Hypothalamus (tissue), 51 donors: ENCODE measurements at regions not wholly inside any gene's neighbourhood (a gene's known extent, or its start where the extent isn't known, plus 50 kb on each side); places are given as distances from the start of the nearest gene placed in this dataset.
"Not testable (repeated sequence)": the region's sequence is repeated elsewhere in the genome, so short reads cannot be mapped to it uniquely, and the experiment has no call there.

Source experiments
- DNase-seq, 51 donors: peaks; one replicate each; lab custom pipeline; 2025; lab: John Stamatoyannopoulos, UW

- DNase-seq, result no peak
These were observed 60.2 kb upstream of the LRRC4C start for GRCh38 chr11:41519696-41520095.

DNA sequence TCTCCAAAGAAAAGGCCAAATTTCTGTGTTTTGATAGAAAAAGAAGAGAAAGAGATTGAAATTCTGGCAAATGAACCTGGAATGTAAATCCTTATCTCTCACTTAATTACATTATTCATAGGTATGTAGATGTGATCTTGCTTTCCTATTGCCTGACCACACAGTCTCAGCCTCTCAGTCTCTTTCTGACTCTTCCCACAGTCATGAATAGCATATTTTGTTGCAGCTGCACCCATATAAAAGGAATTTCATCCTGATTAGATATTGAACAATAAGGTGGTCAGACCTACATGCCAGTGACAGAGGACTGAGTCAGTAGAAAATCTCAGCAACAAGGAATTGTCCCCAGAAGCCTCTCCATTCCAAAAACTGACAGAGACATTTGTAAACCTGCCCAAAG is 62.9 kb upstream of the LRRC4C start:
- DNase-seq, result no peak

DNA sequence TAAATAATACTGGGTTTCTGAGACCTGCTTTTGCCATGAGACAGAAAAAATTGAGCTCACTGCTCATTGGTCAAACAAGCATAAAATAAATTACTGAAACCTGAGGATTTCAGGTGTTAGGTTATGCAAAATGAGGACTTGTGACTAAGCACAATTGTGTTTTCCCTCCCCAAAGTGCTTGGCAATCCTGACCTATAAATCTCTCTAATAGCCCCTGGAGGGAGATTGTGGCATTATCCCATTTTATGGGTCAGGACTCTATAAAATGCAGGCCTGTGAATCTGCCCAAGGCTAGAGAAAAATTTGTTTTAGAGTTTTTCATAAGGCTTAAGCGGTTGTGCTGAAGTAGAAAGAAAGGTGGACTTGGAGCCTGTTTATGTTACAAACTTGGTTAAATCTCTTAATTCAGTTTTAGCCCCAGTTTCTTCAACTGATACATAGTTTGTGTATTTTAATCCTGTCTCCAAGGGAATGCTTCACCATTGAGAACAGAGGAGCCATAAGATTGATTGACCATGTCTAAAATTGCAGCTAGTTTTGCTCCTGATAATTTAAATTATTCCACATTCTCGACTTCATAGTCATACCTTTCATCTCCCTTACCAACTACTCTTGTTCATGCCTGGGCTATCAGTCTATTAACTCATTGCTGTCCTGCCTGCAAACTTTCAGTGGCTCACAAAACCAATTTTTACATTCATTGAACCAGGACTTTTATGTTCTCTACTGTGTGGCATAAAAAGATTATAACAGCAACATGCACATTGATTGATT is 63.6 kb upstream of the LRRC4C start:
- no peak for DNase-seq

- DNase-seq, result no peak
These were observed 68.1 kb upstream of the LRRC4C start for GRCh38 chr11:41527530-41527929.

DNA sequence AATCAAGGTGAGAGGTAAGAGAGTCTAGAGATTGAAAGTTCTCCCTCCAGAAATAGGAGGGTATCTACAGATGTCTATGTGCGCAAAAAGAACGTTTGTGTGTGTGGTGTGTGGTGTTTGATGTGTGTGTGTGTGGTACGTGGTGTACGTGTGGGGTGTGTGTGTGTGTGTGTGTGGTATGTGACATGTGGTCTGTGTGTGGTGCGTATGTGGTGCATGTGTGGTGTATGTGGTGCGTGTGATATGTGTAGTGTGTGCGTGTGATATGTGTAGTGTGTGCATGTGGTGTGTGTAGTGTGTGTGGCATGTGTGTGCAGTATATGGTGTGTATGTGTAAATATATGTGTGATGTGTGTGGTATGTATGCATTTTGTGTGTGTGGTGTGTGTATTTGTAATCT is 73.0 kb upstream of the LRRC4C start:
- no peak for DNase-seq

DNA sequence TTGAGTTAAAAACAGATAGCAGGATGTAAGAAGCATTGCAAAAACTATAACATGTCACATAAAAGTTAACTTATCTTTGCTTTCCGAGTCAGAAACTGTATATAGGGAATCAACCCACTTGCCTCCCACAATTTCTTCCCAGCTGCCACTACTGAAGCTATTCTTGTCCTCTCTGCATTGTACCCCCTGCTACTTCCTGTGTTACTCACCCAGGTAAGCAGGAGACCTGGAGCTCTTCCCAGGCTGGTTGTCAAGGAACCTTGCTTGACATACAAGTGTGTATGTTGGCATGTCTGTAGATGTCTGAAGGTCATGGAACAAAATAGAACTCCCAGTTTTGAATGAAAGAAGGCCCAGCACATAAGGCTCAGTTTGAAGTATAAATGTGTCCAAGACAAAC is 74.3 kb upstream of the LRRC4C start:
- peak in 1 of 51 donors; percentile 17 for DNase-seq

- DNase-seq, result no peak
These were observed 74.9 kb upstream of the LRRC4C start for GRCh38 chr11:41534391-41534790.

DNA sequence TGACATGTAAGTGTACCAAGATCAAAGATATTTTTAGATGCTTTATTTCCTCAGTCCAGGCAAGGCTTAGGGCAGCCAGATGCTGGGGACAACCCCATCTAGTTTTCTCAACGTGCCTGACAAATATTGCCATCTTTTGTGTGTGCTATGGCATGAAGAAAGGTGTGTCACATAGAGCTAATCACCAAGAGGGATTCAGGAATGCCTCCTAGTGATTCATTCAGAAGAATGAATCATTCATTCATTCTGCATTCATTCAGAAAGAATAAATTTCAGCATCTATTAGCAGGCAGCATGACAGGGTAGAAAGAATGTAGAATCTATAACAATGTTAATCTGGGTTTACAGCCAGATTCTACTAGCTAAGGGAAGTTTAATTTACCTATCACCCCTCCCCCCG is 75.4 kb upstream of the LRRC4C start:
- DNase-seq, result no peak

DNA sequence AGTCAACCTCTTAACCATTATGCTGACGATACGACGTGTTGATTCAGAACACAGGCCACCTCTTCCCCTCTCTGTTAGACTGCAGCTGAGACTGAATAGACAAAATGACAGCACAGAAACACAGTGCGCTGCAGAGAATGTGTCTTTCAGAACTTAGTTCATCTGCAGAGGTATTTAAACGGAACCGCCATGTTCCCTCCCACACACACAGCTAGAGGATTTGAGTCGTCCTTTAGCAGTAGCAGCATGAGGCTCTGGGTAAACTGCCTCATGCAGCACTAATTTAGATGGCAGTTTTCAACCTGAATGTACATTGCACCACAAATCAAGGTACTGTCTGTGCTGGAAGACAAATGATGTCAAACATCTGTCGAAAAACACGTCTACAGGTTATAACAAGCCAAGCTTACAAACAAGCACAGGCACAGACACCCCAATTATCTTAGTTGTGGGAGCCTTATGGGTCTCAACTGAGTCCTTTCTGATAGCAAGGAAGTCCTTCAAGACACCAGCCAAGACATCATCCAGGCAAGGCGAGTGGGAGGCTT is 76.6 kb upstream of the LRRC4C start:
- DNase-seq, result no peak

- DNase-seq, result not testable (repeated sequence)
These were observed 85.5 kb upstream of the LRRC4C start for GRCh38 chr11:41544902-41545301.

- no peak for DNase-seq
These were observed 119.1 kb upstream of the LRRC4C start for GRCh38 chr11:41578421-41579051.

DNA sequence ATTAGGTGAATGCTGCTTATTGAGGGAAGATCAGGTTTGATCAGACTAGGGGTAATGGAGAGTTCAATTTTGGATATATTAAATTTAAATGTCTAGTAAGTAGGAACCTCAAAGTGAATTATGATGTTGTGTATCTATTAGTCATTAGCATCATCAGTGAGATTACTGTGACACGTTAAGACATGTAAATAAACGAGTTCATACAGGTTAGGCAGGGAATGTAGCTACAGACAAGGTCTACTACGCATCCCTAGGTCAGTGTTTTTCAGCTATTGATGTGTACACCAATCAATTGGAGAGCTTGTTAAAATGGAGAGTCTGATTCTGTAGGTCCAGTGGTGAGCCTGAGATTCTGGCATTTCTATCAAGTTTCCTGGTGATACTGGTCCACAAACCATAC is 120.1 kb upstream of the LRRC4C start:
- no peak for DNase-seq

DNA sequence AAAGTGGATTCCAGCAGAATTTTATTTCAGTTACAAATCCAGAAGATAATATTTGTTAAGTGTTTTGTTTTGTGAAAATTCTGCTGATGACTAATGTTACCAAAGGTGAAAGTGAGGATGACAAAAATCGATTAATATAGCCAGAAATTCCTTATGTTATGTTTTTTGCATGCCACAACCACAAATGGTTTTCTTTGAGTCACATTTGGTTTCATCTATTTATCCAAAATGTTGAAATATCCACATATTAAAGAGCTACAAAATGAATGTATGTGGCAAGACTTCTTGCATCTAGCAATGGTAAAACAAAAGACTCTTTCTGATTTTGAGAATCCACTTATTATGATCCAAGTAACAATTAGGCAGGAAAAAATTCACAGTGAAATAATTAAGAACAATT is 150.1 kb upstream of the LRRC4C start:
- no peak for DNase-seq

GRCh38 chr11:41612415-41612814 is 153.0 kb upstream of the LRRC4C start:
- DNase-seq, result no peak

- no peak for DNase-seq
These were observed 153.9 kb upstream of the LRRC4C start for GRCh38 chr11:41613326-41613725.

- no peak for DNase-seq
These were observed 163.4 kb upstream of the LRRC4C start for GRCh38 chr11:41622707-41623359.

DNA sequence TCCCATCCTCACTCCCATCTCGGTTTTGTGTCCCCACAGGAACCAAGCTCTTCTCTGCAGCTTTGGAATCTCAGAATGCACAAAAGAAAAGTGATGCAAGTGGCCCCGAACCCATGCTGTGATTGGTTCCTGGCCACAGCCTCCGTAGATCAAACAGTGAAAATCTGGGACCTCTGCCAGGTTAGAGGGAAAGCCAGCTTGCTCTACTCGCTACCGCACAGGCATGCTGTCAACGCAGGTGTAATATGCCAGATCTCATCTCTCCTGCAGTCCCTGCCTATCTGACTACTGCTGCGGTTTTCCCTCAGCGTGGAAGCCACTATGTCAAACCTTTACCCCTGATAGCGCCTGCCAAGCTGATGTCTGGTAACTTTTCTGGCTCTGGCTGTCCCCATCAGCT is 200.5 kb upstream of the LRRC4C start:
- no peak for DNase-seq

GRCh38 chr11:41660585-41660984 is 201.1 kb upstream of the LRRC4C start:
- no peak for DNase-seq

GRCh38 chr11:41665441-41666360 is 206.2 kb upstream of the LRRC4C start:
- no peak for DNase-seq

GRCh38 chr11:41666951-41667653 is 207.7 kb upstream of the LRRC4C start:
- no peak for DNase-seq
